Frontal cortex (tissue), 3 donors: ENCODE measurements at regions not wholly inside any gene's neighbourhood (a gene's known extent, or its start where the extent isn't known, plus 50 kb on each side); places are given as distances from the start of the nearest gene placed in this dataset.
"Not testable (repeated sequence)": the region's sequence is repeated elsewhere in the genome, so short reads cannot be mapped to it uniquely, and the experiment has no call there.

ENCODE experiments used
- DNase-seq, 2 donors: peaks; one replicate each; pipeline ENCODE4 v3.0.0; 2012; ENCODE audit warnings: low spot score in 2 of 2
- FAIRE-seq: peaks from 2 replicates; lab custom pipeline; 2012; peaks lifted over from hg19 to GRCh38; lab: Jason Lieb, UNC
- donor health status: control.
- donor health status: control.
- donor health status: control.

DNA sequence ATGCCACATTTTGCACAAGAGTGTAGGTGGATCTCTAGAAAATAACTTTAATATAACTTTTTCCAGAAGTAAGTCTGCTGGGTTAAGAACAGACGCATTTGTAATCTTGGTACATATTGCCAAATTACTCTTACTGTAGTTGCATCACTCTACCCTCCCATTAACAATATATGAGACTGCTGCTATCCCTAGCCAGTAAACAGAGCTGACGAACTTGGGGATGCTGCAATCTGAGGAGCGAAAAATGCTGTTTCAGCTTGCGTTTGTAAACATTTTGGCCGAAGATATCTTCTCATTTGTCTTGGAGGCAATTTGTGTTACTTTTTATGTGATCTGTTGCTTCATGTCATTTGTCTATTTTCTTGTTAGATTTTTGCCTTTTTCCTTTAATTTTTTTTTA, 1482.8 kb downstream of the OLFM4 start:
- FAIRE-seq (no peak), DNase-seq (no peak)

DNA sequence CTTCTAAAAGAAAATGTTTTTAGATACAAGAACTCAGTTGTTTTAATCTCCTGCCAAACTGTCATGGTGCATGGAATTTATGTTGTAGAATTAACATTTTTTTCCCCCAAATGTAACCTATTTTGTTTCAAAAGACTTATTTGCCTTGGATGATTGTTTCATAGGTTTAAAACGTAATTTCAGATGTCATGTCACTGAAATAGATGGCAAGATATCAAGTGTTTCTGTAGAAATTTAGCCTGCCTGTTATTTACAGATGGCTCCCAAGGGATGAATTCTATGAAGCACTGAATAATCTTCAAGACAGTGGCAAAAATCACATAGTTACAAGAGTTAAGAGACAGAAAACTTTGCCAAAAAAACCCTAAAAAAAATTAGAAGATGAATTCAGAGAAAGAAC, 1484.6 kb downstream of the OLFM4 start:
- DNase-seq (no peak), FAIRE-seq (no peak)

DNA sequence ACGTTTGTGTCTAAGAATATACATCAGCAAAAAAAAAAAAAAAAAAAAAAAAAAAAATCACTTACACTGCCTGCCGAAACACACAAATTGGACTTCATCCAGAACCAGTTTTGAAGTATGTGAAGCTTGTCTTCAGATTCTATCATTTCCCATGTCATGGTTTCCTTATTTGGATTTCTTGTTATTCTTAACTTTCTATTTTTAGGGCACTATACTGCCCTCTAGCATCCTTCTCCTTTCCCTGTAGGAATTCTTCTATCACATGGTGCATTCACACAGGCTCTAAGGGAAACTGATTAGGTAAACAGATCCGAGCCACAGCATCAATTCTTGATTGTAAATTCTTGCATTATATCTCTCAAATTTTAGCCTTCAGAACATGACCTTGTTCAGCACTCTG, 1507.5 kb downstream of the OLFM4 start:
- FAIRE-seq (no peak), DNase-seq (peak in 1 of 2 donors; percentile 1)

DNA sequence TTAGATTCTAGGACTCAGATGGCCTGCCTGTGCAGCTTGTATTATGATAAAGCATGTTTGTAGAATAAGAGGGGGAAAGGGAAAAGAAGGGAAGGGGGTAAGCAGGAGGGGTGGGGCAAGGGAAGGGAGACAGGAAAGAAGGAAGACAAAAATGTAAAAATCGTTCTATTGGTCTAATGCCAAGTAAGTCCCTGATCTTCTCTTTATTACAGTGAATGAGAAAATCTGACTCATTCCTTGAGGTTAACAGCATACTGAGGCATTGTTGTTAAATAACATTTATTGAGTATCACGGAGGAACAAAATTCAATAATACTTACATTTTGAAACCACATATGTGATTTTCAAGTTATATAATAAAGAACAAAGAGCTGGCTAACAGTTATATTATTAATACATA, 1534.7 kb downstream of the OLFM4 start:
- DNase-seq, result no peak
- no peak for FAIRE-seq

DNA sequence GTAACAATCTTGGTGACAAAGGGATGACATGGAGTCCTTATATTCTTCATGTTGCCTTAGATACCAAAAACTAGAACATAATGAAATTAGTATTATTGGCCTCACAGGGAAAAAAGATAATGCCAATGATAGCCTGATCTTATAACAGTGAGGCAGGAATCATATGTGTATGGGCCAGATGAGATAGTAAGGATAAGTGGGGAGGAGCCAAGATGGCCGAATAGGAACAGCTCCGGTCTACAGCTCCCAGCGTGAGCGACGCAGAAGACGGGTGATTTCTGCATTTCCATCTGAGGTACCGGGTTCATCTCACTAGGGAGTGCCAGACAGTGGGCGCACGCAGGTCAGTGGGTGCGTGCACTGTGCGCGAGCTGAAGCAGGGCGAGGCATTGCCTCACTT, 1543.4 kb downstream of the OLFM4 start:
- DNase-seq, FAIRE-seq: not testable (repeated sequence)

DNA sequence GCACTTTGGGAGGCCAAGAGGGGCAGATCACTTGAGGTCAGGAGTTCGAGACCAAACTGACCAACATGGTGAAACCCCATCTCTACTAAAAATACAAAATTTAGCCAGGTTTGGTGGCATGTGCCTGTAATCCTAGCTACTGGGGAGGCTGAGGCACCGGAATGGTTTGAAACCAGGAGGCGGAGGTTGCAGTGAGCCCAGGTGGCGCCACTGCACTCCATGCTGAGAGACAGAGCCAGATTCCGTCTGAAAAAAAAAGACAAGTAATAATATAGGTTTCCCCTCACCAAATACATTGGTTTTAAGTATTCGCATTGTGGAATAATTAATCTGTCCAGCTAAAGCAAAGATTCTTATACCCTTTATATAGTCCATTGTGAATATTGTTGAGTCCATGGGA, 1544.6 kb downstream of the OLFM4 start:
- DNase-seq (no peak), FAIRE-seq (no peak)

DNA sequence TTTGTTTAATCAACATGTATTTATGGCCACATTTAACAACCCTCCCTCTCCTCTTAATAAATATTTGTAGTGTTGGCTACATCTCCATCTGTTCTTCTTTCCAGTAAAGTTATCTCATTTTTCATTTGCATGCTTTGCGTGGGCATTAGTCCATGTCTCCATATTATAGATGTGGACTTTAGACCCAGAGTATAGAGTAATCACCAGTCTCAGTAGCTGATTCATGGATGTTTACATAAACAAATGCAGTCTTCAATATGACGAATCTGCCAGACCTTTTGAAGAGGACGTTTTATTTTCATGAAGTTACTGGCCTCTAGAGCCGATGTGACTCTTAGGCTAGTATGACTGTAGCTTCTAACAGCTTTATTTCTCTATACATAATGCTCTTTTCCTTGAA, 1546.2 kb downstream of the OLFM4 start:
- FAIRE-seq (no peak), DNase-seq (no peak)

DNA sequence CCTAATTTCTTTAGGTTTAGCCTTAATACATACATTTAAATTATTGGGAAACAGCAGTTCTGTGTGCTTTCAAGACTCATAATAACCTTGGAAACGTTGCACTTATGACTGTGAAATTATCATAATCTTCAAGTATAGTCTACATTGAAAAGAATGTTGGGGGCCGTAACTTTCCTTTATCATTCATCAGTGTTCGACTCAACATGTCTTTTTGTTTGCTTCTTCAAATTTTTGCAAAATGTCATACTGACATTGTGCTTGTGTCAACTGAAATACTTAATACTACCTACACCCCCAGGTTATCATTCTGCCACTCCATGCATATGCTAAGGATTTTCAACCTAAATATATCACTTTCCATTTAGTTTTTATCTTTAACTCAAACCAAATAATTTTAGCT, 1562.9 kb downstream of the OLFM4 start:
- DNase-seq, result no peak
- FAIRE-seq, result no peak

DNA sequence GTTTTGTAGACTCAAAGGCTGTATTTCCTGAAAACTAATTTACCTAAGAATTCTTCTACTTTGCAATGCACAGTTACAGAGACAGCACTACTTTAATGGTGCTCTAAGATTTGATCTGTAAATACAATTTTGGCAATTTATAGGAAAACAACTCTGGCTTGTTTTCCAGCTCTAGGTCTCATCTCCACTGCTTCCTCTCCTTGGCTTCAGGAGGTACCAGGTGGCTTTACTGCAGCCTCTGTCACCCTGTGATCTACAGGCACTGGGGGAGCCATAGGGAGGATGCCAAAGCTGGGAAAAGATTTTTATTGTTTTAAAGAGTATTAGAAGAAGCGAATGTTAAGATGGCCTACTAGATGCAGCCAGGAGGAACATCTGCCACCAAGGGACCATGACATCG, 1563.6 kb downstream of the OLFM4 start:
- no peak for DNase-seq
- no peak for FAIRE-seq

DNA sequence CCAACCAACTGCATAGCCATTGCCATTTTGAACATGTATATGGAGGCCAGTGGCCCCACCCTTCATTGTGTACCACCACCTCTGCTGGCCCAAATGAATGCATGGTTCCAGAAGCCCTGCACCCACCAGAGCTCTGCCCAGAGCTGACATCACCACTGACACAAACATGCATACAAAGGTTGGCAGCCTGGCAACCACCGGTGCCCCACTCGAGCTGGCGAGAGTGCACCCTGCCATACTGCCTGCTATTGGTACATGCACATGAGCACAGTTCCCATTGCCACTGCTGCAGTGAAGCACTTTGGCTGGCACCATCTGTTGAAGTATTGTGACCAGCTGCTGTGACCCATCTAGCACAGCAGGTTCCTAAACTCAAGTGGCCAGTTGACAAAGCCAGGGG, 1564.9 kb downstream of the OLFM4 start:
- DNase-seq (no peak), FAIRE-seq (no peak)

DNA sequence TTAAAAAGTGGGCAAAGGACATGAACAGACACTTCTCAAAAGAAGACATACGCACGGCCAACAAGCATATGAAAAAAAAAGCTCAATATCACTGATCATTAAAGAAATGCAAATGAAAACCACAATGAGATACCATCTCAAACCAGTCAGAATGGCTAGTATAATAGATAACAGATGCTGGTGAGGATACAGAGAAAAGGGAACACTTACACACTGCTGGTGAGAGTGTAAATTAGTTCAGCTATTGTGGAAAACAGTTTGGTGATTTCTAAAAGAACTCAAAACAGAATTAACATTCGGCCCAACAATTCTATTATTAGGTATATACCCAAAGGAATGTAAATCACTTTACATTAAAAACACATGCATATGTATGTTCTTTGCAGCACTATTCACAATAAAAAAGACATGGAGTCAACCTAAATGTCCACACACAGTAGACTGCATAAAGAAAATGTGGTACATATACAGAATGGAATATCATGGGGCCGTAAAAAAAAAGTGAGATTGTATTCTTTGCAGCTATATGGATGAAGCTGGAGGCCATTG, 1569.0 kb downstream of the OLFM4 start:
- no peak for DNase-seq
- no peak for FAIRE-seq

DNA sequence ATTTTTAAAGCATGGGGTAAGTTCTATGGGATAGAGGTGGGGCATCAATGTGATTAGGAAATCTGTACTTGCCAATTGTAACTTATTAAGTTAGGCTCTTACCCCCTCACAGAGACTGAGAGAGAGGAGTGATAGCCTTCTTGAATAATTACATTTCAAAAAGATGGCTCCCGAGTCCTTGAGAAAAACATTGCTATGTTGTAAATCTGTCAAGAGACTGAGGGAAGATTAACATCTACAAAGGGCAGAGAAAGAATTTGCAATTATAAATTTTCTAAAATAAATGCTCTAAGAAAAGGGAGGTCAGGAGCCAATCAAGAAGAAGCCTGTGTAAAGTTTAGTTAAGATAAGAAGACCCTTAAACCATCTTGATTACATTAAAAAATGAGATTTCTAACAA, 1570.8 kb downstream of the OLFM4 start:
- DNase-seq, result no peak
- no peak for FAIRE-seq

DNA sequence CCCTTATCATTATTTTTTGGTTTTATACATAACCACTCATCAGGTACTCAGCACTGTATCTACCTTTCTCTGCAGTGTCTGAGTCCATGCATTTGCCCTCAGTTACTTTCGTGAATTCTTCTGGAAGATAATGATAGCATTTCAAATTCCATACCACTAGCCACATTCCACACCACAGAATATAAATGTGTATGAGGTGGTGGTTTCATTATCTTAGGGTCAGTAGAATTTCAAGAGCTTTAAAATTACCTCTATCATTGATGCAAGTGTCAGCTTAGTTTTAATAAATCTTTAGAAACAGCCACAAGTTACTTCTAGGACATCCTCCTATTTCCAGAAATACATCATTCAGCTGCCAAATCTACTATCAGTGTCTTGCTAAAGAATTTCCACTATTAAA, 1578.3 kb downstream of the OLFM4 start:
- DNase-seq, result no peak
- FAIRE-seq, result no peak

DNA sequence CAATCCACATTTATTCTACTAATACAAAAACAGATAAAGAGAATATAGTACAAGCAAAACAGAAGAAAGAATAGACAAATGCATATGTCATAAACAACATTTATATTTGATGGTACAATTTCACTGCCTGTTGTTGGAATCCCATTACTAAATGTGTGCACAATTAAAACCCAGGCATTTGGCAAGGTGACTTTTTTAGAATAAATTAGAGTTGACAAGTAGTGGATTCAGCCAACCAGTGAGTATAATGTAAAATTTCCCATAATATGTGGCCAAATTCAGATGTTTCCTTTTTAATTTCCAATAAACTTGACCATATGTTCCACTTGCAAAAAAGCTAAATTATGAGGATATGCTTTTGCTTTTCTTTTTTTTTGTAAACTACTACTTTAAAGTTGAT, 1578.8 kb downstream of the OLFM4 start:
- DNase-seq (no peak), FAIRE-seq (no peak)

DNA sequence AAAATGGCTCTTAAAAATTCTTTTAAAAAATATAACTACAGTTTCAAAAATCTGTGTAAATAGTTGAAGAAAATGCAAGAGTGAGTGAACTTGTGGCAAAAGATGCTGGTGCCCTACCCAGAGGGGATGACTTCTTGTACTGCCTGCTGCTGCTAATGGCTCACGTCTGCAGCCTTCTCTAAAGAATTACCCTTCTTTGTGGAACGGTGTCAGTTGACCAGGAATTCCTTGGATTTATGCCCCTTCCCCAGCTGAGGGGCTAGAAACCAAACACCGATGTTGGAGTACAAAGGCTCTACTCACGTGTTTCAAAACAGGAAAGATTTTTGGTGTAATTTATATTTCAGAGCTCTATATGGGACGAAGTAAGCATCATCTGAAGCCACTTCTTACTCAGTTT, 1582.8 kb downstream of the OLFM4 start:
- FAIRE-seq, result no peak
- DNase-seq, result no peak

DNA sequence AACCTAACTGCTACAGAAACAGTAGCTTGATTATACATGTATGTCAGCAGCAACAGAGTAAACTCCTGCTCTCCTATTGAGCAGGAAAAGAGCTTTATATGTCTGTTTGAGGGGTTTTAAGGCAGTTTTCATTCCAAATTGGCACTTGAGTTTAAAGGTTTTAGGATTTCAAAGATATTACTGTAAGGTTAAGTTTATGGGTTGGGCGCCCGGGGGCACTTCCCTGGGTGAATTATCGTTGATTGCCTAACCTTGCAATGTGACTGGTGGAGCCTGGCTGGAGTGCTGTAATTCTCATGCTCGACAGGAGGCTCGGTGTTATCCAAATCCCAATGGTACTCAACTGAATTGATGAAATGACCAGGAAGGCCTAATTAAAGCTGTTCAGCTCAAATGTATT, 1586.1 kb downstream of the OLFM4 start:
- FAIRE-seq (no peak), DNase-seq (no peak)

DNA sequence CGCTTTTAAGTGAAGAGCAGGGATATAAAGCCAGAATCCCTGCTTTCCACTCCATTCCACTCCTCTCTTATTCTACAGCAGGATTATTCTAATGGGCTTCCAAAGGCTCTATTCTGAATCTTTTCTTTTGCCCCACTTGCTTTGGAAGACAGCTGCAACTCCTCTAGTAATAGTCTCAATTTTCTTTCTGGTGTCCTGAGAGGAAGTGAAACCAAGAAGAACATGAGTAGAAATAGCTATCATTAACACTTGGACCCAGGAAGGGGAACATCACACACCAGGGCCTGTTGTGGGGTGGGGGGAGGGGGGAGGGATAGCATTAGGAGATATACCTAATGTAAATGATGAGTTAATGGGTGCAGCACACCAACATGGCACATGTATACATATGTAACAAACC, 1597.9 kb downstream of the OLFM4 start:
- not testable (repeated sequence) for FAIRE-seq, DNase-seq

DNA sequence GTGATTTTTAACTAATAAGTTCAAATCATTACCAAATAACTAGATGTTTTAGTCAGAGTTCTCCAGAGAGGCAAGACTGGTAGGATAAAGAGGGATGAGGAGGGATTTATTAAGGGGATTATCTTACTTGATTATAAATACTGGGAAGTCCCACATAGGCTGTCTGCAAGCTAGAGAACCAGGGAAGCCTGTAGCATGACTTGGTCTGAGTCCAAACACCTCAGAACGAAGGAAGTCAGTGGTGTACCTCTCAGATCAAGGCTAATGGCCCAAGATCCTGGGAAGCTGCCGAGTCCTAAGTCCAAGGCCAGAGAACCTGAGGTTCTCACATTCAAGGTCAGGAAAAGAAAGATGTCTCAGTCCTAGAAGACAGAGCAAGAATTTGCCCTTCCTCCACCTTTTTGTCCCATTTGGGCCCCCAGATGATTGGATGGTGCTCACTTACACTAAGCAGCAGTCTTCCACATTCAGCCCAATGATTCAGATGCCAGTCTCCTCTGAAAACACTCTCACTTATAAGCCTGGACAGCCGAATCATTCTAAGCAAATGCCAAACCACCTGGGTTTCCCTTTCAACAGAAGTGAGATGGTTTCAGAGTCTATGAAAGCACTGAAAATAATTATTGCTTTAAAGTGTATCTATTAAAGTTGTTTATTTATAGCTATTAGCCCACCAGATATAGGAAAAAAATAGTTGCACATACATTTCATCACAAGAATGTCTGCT, 1599.2 kb downstream of the OLFM4 start:
- DNase-seq, result no peak
- no peak for FAIRE-seq

DNA sequence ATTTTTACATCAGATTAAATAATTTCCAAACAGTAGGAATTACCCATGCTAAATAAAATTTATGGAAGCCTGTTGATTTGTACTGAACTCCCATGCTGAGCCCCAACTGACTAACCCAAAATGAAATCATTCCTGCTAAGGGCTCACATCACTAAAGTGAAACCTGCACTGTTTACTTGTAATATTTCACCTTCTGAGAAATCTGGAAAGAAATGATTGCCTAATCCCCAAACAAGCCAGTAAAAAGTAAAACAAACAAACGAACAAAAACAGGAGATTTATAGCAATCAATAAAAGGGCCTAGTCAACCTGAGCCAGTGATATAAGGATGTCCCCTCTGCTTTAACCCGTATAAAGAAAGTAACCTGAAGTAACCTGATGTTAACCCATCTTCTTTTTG, 1599.8 kb downstream of the OLFM4 start:
- FAIRE-seq (no peak), DNase-seq (no peak)

DNA sequence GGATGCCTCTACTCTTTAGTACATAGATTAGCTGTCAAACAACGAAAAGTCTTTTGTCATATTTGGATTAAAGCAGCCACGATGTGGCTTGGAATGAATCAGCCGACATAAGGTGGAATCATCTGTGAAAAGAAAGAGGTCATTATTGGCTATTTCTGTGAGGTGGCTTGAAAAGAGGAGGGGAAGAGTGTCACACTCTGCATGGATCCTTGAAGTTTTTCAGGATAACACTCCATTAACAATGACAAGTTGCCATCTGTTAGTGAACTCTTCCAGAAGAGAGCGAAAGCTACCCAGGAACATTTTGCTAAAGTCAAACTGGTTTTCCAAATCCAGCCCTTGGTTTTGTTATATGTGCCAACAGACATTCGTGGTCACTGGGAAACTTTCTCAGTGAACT, 1604.8 kb downstream of the OLFM4 start:
- DNase-seq (no peak), FAIRE-seq (no peak)

DNA sequence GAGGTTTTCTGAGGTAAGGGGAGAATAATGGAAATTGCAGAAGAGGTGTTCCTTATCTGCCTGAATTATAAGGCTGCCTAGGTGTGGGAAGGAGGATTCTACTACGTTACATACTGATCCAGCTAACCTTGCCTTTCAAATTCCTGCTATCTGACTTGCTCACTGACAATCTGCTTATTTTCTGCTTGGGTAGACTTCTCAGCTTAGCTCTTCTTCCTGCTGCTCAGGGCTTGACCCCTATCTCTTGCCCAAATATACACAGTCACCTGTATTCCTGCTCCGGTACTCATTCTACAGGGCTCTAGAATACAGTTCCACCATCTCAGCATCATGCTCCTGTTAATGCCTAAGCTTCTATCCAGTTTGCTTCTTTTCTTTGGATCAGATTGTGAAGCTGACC, 1607.6 kb downstream of the OLFM4 start:
- FAIRE-seq (no peak), DNase-seq (no peak)

DNA sequence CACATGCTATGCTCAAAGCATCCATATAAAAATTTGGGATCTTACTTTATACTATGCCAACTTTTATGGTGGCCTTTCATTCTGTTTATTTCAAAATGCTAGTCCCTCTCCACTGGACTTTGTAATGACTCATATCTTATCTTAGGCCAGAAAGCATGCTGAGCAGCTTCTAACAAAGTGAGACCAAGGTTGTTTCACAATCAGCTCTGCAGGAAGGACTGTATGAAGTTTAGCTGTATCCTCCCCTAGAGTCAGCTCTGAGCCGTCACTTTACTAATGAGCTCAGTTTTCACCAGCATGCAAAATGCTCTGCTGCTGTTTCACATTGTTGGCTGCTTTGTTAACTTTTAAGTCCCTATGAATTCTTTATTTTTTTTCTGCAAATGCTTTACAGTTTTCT, 1608.8 kb downstream of the OLFM4 start:
- no peak for DNase-seq
- FAIRE-seq, result no peak
